Stimulated activated CD4-positive, alpha-beta T cell treated with anti-CD3 and anti-CD28 coated beads, Interleukin-2, amount 100 ng/mL, for 4 hours (primary cell): ENCODE measurements at regions not wholly inside any gene's neighbourhood (a gene's known extent, or its start where the extent isn't known, plus 50 kb on each side); places are given as distances from the start of the nearest gene placed in this dataset.
"Not testable (repeated sequence)": the region's sequence is repeated elsewhere in the genome, so short reads cannot be mapped to it uniquely, and the experiment has no call there.

Experiments
- DNase-seq: peaks from one replicate; pipeline ENCODE4 v3.0.0-alpha.2; 2020; ENCODE audit warnings: low read depth

DNA sequence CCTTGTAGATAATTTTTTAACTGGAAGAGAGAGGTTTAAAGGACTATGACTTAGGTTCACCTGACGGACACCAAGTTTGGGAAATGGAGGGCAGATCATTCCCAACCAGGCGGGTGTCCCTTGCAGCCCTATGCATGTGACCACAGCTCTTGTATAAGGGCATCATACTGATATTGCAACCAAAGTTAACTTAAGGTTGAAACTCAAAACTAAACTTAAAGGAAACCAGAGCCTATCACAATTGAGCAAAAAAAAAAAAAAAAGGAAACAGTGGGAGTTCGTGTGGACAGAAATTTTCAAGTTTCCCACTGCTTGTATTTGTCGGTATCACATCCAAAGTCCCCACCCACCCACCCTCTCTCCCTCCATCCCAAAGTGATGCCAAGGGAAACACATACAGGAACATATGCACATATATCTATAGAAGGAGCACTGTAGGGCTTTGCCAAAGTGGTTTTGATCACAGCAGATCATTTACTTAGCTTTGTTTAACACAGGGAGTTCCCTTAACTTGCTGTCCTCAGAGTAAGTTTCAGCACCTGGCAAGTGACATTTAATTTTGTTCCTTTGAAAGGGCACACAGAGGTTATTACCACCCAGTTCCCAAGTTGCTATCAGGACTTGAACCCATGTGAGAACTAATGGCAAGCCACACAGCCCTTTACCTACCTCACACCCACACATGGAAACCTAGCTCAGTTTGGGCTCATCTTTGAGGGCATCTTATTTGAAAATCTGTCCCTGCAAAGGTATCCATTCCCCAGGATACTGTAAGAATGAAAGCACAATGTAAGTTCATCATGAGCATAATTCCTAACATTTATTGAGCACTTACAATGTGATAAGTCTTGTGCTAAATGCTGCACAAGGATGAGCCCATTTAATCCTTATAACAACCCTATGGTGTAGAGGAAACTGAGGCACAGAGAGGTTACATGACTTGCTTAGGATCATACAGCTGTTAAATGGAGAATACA, 204.5 kb upstream of the CMC1 start:
- no peak for DNase-seq

DNA sequence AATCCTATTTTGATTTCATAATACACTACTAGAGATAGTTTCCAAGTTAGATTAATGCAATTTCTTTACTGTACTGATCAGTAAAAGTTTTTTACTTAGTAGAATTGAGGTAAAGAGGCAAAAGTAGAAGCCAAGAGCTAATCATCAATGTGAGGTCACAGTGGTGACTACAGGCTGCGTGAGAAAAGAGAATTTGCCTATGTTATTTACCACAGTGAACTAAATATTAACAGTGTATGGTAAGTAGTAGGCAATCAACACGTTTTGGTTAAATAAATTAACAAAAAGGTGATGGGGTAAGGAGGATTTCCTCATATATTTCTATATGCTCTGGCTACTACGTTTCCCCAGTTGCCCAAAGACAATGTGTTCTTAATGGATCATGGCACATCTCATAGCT, 202.2 kb upstream of the CMC1 start:
- DNase-seq: no peak

DNA sequence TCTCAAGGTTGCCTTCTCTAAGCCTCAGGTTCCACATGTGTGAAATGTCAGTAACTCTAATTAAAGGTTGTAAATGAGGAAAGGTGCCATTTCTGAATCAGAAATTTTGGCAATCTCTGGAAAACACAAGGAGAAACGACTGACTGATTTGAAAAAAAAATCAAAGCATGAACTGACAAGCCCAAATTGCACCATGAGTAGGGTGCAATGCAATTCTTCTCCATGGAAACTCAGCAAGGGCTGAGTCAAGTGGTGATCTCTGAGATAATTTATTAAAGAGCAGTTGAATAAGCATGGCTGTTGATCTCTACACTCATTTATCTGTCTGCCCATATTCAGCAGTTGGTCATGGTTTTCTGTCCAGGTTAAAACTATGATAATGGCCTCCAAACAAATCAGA, 201.6 kb upstream of the CMC1 start:
- no peak for DNase-seq

DNA sequence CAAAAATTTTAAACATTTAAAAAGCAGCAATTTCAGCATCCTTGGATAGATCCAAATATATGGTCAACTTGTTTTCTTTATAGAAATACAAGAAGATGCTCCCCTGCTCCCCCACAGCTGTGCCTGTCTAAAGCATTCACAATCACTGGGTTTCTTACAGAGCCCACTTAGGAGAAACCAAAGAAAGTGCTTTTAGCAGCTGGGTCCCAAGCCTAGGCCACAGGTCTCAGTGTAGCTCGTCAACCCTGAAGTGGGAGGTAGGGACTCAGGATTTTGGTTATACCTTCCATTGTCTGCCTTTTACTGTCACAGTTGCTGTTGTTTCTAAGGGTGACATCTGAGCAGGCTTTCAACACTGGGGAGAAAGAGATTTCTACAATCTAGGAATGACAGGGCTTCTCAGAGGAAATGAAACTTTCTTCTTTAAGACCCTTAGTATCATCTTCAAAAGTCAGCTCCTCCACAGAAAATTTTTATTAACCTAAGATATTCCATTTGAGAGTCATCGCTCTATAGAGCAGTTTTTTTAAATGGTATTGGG, 199.3 kb upstream of the CMC1 start:
- DNase-seq: no peak

DNA sequence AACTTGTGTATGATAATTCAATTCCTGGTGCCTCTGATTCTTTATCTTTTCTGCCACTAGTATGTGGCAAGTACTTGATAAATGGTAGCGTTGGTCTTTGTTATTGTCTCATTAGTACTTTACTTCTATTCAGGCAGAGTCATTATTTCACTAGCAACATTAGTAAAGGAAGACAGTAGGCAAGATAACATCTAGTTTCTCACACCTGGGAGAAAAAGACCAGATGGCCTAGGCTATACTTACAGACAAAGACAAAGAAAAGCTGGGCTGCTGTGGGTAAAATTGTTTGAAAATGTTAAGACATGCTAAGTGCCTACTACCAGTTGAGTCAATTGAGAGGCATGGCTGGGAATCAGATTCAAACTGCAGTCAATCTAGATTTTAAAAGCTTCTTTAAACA, 198.7 kb upstream of the CMC1 start:
- DNase-seq: no peak

DNA sequence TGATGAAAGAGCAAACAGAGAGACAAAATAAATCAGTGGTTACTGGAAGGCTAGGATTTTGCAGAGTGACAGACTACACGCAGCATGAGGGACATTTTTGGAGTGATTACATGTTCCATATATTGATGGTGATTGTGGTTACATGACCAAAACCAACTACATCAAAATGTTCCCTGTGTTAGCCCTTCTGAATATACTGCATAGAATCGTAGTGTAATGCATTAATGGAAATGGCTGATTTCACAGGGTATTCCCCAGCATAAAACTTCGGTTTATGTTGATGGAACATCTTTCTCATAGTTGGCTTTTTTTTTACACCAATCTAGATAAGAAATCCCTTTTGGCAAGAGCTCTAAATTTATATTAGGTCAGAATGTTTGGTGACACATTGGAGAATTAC, 191.3 kb upstream of the CMC1 start:
- DNase-seq: no peak

DNA sequence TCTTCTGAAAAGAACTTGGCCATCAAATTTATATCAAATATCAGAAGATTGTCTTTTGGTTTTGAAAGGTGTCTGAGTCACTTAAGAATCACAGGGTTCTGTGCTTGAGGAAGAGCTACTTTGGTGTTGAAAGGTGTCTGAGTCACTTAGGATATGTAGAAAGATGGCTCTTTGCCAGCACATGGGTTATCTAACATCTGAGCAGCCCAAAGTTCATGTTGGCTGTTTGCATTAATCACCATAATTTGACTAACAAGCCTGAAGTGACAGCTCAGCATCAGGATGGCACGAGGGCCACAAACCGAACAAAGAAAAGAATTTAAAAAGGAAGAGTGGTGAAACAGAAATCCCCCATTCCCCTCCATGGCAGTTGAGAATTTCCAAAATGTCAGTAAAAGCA, 190.5 kb upstream of the CMC1 start:
- DNase-seq: peak; percentile 24

DNA sequence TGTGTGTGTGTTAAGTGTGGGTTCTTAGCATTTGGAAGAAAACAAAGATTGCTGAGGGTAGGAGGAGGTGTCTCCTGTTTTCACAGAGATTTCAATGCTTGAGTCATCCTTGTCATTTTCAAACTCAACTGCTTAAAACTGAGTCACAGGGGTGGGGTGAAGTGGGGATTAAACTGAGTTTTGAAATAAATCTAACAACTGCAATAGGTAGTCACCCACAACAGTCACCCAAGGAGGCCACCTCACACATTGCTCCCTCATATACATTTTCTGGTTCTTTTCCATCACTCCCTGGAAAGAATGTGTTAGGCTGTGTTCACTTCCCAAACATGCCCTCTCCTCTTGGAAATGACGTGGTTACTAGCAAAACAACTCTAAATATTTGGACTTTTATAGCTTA, 187.7 kb upstream of the CMC1 start:
- DNase-seq: no peak

DNA sequence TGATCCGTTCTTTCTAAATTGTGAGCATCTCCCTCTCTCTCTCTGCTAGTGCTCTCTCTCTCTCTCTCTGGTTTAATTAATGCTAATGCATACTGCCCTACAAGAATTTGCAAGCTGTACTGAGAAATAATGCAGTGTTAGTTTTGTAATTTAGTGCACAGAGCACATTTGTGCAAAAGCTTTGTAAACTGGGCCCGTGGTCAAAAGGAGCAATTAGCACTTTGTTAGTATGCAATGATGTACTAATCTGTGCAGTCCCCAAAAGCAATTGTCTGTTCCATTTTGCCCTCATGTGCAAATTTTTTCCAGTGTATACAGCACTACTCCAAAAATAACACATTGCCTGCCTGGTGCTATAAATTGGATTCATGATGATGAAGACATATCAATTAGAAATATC, 184.6 kb upstream of the CMC1 start:
- no peak for DNase-seq

DNA sequence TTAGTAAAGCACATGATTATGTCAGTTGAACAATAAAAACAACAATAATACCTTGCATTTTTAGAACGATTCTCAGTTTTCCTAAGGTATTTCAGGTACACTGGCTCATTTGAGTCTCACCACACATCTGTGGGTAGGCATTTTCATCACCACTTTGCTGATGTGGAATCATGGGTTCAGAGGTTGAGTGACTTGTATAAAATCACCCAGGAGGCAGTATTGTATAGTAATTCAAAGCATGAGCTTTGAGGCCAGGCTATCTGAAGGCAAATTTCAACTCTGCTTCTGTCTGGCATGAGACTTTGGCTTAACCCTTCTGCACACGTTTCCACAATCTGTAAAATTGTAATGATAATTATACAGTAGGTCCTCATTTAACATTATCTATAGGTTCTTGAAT, 183.9 kb upstream of the CMC1 start:
- DNase-seq: no peak

DNA sequence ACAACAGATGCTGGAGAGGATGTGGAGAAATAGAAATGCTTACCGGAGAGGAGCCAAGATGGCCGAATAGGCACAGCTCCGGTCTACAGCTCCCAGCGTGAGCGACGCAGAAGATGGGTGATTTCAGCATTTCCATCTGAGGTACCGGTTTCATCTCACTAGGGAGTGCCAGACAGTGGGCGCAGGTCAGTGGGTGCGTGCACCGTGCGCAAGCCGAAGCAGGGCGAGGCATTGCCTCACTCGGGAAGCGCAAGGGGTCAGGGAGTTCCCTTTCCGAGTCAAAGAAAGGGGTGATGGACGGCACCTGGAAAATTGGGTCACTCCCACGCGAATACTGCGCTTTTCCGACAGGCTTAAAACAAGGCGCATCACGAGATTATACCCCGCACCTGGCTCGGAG, 182.2 kb upstream of the CMC1 start:
- not testable (repeated sequence) for DNase-seq

DNA sequence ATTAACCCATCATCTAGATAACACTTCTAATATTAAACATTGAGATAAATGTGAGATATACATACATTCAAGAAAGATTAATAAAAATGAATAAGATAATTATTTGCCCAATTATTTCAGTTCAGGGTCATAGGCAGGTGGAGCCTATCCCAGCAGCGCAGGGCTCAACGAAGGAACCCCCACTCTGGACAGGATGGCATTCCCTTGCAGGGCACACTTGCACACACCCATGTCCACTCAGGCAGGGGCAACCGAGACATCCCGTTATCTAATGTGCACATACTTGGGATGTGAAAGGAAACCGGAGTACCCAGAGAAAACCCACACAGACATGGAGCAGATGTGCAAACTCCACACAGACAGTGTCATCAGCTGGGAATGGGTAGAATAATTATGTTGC, 175.4 kb upstream of the CMC1 start:
- no peak for DNase-seq

DNA sequence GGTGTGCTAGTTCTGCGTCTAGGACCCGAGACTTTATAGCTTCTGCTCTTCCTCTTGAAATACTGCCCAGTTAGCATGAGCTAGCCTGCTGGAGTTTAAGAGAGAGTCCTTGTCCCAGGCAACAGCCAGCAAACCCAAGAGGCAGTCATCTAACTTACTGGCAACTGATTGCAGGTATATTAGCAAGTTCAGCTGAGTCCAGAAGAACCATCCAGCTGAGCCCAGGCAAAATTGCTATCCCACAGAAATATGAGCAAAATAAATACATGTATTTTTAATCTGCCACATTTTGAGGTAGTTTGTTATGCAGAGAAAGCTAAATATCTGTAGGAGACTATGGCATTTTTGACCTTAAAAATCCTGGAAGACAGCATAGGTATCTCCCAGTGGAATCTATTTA, 174.4 kb upstream of the CMC1 start:
- DNase-seq: no peak

DNA sequence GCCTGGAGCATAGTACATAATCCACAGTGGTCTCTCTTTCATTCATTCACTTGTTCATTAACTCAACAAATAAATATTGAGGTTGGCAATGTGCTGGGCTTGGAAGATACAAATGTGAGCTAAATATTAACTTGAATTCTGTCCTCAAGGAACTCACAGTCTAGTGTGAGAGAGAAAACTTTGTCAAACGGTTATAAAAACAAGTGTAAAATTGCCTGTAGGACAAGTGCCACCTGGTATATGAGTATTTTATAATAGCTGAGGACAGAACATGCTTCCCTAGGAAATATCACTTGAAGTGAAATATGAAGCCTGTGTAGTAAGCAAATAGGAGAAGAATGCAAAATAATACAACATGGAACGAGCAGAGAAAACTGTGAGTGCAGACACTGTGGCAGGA, 173.1 kb upstream of the CMC1 start:
- no peak for DNase-seq

DNA sequence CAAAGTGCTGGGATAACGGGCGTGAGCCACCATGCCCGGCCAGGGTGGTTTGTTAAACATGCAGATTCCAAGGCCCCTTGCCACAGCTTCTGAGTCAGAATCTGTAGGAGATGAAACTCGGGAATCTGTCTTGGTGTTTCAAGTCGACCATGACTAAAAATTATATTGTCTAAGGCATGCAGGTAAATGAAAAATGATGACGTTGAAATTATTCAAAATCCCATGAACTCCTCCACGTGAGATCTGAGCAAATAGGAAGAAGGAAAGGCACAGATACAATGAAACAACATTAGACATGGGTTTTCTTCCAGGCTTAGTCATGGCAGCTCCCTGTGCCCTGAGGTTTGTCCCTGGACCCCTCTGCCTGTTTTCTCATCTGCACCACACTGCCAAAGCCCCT, 172.0 kb upstream of the CMC1 start:
- DNase-seq: no peak

DNA sequence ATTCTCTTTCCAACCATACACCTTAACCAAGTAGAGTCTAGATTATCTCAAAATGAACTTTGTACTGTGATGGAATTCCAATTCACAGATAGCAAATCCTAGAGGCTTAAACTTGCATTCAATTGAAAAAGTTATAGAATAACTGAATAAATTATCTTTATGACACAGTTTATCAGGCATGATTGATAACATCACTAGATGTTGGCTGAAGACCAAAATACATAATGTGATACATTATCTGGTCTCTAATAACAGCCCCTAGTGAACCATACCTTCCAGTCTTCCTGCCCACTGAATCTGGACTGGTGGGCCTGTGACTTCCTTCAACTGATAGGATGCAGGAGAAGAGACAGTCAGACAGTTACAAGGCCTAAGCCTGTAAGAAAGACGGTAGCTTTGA, 165.2 kb upstream of the CMC1 start:
- DNase-seq: no peak

DNA sequence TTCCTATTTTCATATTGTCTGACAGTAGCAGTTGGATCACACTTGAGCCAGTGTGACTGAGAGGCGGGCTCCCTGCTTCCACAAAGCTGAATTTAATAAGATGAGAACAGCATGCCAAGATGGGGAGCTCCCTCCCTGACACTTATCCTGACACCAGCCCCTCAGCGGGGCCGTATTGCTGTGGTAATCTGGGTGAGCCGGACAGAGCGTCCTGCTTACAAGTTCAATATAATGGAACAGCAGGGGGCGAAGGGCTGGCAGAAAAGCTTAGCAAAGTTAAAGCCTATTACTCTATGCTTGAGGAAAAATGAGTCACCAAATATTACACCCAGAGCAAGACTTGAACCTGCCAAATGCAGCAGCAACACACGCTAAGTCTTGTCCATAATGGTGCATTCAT, 163.8 kb upstream of the CMC1 start:
- no peak for DNase-seq

DNA sequence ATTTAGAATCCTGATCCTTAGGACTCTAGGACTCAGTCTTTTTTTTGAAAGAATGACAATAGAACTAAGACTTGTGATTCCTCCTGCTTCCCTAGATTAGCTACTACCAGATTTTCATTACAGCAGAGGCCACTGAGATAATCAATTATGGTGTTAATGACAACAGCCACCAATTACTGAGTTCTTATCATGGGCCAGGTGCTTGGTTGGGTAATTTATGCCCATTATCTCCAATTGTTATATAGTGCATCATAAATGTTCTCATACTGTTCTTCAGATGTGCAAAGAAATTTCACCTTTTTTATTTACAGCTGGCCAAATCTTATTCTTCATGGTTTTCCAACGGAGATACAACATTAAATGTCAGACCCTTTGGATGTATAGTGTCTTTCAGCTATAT, 162.9 kb upstream of the CMC1 start:
- DNase-seq: no peak

DNA sequence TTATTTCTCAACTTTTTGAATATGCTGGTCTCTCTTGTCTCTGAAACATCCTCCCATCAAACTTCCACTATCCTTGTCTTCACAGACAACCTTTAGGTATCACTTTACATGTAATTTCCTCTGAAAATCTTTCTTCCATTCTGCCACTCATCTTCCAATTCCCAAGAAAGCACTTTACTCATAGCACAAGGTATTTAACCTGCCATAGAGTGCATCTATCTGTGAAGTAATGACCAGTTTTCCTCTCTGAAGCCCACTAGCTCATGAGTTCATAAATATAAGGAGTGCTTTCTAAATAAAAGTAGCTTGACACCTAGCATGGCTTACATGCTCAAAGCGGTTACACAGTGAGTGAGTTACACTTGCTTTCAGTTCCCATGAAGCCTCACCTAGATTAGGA, 160.7 kb upstream of the CMC1 start:
- DNase-seq: no peak

DNA sequence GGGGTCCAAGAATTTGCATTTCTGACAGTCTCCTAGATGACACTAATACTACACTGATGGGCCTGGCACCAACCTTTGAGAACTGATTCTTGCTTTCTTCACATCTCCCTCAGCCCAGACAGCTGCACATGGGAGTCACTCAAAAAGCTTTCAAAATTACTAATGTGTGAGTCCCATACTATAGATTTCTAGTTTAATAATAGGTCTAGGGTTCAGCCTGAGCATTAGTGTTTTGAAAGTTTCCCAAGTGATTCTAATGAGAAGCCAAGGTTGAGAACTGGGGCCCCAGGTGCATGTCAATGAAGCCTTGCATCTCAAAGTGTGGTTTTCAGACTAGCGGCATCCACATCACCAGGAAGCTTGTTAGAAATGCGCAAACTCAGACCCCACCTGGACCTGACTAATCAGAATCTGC, 159.9 kb upstream of the CMC1 start:
- DNase-seq: no peak

DNA sequence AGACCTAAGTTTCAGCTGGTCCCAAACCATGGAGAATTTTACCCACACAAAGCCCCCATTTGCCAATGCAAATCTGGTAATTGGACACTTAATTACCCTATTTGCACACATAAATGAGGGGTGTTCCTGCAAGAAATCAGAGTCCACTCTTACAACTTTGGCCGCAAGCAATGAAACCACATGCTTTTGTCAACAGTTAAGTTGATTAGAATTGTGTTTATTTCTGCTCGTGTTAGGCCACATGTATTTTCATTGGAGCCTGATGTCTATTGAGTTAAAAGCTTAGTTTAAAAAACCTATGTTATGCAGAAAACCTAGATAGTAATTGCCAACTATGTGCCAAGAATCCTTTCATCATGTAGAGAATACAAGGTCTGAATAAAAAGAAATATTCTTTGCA, 153.8 kb upstream of the CMC1 start:
- no peak for DNase-seq

DNA sequence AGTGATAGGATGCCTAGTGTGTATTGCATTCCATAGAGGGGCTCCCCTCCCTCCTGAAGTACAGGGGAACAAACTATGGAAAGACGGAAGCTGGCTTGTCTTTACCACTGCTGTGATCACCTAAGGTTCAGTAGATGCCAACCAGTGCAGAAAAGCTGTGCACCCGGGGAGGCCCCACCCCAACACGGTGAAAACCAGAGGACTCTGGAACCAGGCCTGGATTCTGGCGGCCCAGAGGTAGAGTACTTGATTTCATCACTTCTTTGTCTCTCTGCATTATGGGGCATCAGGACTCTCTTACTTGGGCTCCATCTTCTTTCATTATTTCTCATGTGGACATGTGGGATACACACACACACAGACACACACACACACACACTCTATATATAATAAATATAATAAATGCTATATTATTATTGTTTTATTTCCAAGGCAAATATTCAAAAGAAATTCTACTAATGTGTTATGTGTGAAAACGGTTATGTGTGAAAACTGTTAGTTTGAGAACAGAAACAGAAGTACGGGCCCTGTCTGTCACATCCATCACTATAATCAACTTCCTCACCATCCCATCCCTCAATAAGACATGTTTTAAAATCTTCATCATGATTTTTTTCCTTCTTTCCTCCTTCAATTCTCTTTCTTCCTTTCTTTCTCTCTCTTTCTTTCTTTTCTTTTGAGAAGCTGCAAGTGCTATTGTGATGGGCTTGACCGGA, 152.4 kb upstream of the CMC1 start:
- no peak for DNase-seq

DNA sequence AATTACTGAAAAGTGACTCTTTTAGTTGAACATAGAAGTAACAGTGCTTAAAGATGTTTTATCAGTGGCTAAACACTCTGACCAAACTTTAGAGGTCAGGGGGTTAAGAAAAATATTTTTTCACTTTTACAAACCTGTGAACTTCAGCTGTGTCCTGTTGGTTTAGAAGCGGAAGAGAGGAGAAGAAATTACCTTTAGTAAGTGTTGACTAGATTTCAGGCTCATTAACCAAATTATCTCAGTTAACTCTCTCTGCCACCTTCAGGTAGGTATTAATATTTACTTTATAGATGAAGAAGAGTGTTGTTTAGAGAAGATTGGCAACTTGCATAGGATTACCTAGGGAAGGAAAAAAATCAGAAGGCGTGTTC, 151.9 kb upstream of the CMC1 start:
- no peak for DNase-seq
